A673 (cell line): ENCODE measurements at regions not wholly inside any gene's neighbourhood (a gene's known extent, or its start where the extent isn't known, plus 50 kb on each side); places are given as distances from the start of the nearest gene placed in this dataset.

Source experiments
- EZH2 ChIP-seq: fragments of 200-600 bp; sonication (generic); IDR thresholded peaks from 2 replicates; pipeline ENCODE4 v1.6.1; 2017; ENCODE audit warnings: borderline replicate concordance, low read depth, mild to moderate bottlenecking, mixed read lengths, antibody characterized with exemption, low read length; ENCODE audit not compliant: poor library complexity, severe bottlenecking
- TF ChIP-seq, protein P1 (sequence below): fragments of 300-800, 200-600 bp; sonication (generic); conservative IDR thresholded peaks from 2 replicates; pipeline ENCODE4 v1.5.1; 2017; ENCODE audit warnings: low read depth, mild to moderate bottlenecking, antibody characterized with exemption, low read length, moderate library complexity, mixed read lengths

DNA sequence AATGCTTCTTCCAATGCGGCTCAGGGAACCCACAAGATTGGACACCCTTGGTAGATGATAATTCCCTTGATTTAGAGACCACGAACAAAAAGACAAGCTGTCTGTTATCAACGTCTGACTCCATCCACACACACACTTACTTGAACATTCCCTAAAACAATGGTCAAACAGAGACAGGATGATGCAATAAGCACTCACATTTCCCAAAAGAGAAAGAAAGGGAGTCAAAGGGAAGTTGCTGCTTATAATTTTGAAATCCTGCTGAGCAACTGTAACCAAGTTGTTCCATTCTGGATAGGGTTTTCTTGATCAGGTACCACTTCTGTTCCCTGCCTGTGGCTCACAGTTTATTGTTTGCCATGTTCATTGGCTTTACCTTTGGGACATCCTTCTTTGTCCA, 571.3 kb upstream of the CNTNAP5 start:
- TF ChIP-seq, protein P1, sequence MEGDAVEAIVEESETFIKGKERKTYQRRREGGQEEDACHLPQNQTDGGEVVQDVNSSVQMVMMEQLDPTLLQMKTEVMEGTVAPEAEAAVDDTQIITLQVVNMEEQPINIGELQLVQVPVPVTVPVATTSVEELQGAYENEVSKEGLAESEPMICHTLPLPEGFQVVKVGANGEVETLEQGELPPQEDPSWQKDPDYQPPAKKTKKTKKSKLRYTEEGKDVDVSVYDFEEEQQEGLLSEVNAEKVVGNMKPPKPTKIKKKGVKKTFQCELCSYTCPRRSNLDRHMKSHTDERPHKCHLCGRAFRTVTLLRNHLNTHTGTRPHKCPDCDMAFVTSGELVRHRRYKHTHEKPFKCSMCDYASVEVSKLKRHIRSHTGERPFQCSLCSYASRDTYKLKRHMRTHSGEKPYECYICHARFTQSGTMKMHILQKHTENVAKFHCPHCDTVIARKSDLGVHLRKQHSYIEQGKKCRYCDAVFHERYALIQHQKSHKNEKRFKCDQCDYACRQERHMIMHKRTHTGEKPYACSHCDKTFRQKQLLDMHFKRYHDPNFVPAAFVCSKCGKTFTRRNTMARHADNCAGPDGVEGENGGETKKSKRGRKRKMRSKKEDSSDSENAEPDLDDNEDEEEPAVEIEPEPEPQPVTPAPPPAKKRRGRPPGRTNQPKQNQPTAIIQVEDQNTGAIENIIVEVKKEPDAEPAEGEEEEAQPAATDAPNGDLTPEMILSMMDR, result no peak
- no peak for TF ChIP-seq EZH2
